ENCODE measurements at regions not wholly inside any gene's neighbourhood (a gene's known extent, or its start where the extent isn't known, plus 50 kb on each side); places are given as distances from the start of the nearest gene placed in this dataset.

GRCh38 chr2:96427169-96427568 is 78.0 kb downstream of the NEURL3 start:
- intact Hi-C loops (cut with micrococcal nuclease) (loop anchor here (5.0 kb wide), 1 partner anchor 50 kb away; no protein-coding TSS in a partner anchor), dilution Hi-C loops (cut with HindIII; ENCODE audit: low sequenced_read_pairs, unreplicated experiment) (no loop called here), in situ Hi-C loops (cut with MboI; ENCODE audit: low sequenced_read_pairs) (no loop called here)
- H3K14ac ChIP-seq (replicated peaks; ENCODE audit: low read depth, low read length): no peak overlapping the region
- no peak overlapping the region for H3K23ac ChIP-seq (ENCODE audit: low read depth, low read length)
- no peak overlapping the region for H2BK15ac ChIP-seq (ENCODE audit: low read depth, low read length)
- H2BK120ac ChIP-seq (ENCODE audit: low read depth, low read length): no peak overlapping the region
- no peak overlapping the region for H4K5ac ChIP-seq (ENCODE audit: low read depth, low read length)
- no peak overlapping the region for H2BK5ac ChIP-seq (ENCODE audit: low read depth, low read length, poor library complexity, severe bottlenecking)
- no peak for DNase-seq
- no peak overlapping the region for H4K91ac ChIP-seq (ENCODE audit: insufficient read depth, low read depth, low read length)
- H3K36me3 ChIP-seq (ENCODE audit: control insufficient read depth, insufficient read depth, low read length): no peaks in the 10 kb centered on the region
- H2BK20ac ChIP-seq (ENCODE audit: low read depth, low read length): no peak overlapping the region
- TF ChIP-seq MAFK (IDR thresholded peaks at IDR 0.05; ENCODE audit: low read depth, low read length) (no peak), MXI1 (IDR thresholded peaks at IDR 0.05; ENCODE audit: borderline replicate concordance, low read depth, low read length) (no peak), ELK1 (IDR thresholded peaks at IDR 0.05; ENCODE audit: borderline replicate concordance, low read depth, low read length) (no peak), SMC3 (IDR thresholded peaks at IDR 0.05; ENCODE audit: low read depth, low read length) (no peak), RCOR1 (IDR thresholded peaks at IDR 0.05; ENCODE audit: insufficient replicate concordance, low read length) (no peak), NFE2L2 (IDR thresholded peaks at IDR 0.05; ENCODE audit: low read depth, low read length) (no peak), CEBPB (IDR thresholded peaks at IDR 0.05; ENCODE audit: low read depth, low read length) (no peak), USF2 (IDR thresholded peaks at IDR 0.05; ENCODE audit: low read depth, low read length) (no peak), RFX5 (IDR thresholded peaks at IDR 0.05; ENCODE audit: low read depth, low read length) (no peak), FOS (IDR thresholded peaks at IDR 0.05; ENCODE audit: low read depth, low read length) (no peak)
- H3K27ac ChIP-seq (ENCODE audit: insufficient read depth, low read length): no peak overlapping the region
- H2AK9ac ChIP-seq (replicated peaks; ENCODE audit: low read depth, low read length, poor library complexity): no peak overlapping the region
- no TSS peak for BruUV-seq (replicated peaks)
- POLR2A ChIA-PET (ENCODE audit: unreplicated experiment): no interaction called here
- no peaks in the 10 kb centered on the region for H3K9me1 ChIP-seq (ENCODE audit: insufficient read depth, low read length)
- 60% methylated on average over 3 of the region's 4 CpGs; no CpG with 5 or more reads in 1 of the 2 experiments for whole genome bisulfite sequencing, 2 experiments (ENCODE audit: extremely low coverage in 2 of 2, insufficient read length in 1 of 2)
- CTCF ChIA-PET: no interaction called here
- H3K9me3 ChIP-seq (ENCODE audit: control insufficient read depth, insufficient read depth, low read length): peaks cover 10% of the 10 kb centered on the region
- no peak overlapping the region for H4K8ac ChIP-seq (ENCODE audit: low read depth in 2 of 2, low read length in 2 of 2)
- peaks cover 11% of the 10 kb centered on the region for H3K27me3 ChIP-seq (ENCODE audit: control insufficient read depth, insufficient read depth, low read length)
- no peaks in the 10 kb centered on the region for H4K20me1 ChIP-seq (ENCODE audit: insufficient read depth, low read length)
- H3K4me3 ChIP-seq (ENCODE audit: insufficient read depth, low read depth, low read length): no peak overlapping the region
- no peak overlapping the region for H3K4me2 ChIP-seq (ENCODE audit: low read depth, low read length)
- H2AFZ ChIP-seq (replicated peaks; ENCODE audit: low read length, poor library complexity): no peak overlapping the region
- no peak overlapping the region for H3K18ac ChIP-seq (ENCODE audit: low read depth, low read length)
- H2AK5ac ChIP-seq (ENCODE audit: low read depth, low read length): no peak overlapping the region
- no peak for ATAC-seq (ENCODE audit: low read depth)
- no peaks in the 10 kb centered on the region for H3K4me1 ChIP-seq (ENCODE audit: control insufficient read depth, insufficient read depth, low read length)
- H3K56ac ChIP-seq (ENCODE audit: extremely low read depth, insufficient read depth, low read length): no peak overlapping the region
- H3K4ac ChIP-seq (ENCODE audit: low read depth, low read length): no peak overlapping the region
- no peak overlapping the region for H3K9ac ChIP-seq (ENCODE audit: low read depth, low read length)
- H3K79me1 ChIP-seq (ENCODE audit: low read depth in 1 of 2, low read length in 2 of 2): no peaks in the 10 kb centered on the region
